HG02798 (cell line): ENCODE measurements at regions not wholly inside any gene's neighbourhood (a gene's known extent, or its start where the extent isn't known, plus 50 kb on each side); places are given as distances from the start of the nearest gene placed in this dataset.

Source experiments
- ATAC-seq: cut with Tn5 transposase; IDR thresholded peaks from one replicate; pipeline ENCODE4 v1.9.1; 2021; ENCODE audit warnings: mild to moderate bottlenecking; ENCODE audit not compliant: unreplicated experiment, poor library complexity

DNA sequence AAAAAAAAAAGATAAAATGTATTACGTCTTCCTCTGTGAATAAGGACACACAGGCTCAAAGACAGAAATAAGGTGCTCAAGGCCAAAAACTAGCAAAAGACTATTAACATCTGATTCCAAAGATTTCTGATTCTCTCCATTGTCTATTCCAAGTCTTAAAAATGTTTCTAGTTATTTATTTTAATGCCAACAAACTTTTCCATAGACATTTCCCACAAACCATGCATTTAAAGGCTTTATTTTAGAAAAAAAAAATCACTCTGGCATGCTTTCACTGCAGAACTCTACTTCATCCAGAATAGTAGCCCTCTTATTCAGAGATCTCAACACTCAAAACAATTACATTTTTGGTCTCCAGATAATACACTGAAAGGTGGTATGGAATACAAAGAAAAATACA is 545.0 kb upstream of the TENM3 start:
- no peak for ATAC-seq

DNA sequence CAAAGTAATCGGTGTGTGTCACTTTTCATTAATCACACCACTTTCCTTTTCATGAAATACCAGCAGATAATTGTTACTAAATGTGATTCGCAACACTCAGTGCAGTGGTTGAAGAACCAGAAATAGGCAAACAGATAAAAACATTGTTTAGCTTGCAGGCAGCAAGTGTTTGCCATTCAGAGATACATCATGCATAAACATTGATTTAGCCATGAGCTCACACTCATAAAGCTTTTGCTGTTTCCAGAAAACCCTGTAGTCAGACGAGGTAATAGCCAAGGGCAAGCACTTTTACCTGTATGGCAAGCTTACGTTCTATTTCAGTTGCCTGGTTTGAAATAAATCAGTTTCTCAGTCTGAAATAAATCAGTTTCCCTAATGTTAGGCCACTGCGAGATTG is 542.0 kb upstream of the TENM3 start:
- no peak for ATAC-seq

DNA sequence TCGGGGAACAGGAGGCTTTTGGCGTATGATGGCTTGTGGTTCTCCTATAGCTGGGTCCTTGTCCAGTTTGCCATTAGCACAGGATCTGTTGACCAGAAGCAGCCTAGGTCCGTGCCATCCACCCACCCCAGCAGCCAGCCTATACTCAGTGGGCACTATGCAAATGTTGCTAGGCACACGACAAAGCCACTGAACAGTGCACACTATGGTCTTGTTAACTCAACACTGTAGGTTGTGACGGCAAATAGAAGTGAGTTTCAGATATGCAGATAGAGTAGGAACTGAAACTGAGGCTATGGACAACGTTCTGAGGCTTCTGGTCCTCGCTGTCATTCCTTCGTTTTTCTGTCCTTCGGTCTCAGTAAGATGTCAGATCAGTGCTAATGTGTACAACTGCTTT is 541.3 kb upstream of the TENM3 start:
- no peak for ATAC-seq

DNA sequence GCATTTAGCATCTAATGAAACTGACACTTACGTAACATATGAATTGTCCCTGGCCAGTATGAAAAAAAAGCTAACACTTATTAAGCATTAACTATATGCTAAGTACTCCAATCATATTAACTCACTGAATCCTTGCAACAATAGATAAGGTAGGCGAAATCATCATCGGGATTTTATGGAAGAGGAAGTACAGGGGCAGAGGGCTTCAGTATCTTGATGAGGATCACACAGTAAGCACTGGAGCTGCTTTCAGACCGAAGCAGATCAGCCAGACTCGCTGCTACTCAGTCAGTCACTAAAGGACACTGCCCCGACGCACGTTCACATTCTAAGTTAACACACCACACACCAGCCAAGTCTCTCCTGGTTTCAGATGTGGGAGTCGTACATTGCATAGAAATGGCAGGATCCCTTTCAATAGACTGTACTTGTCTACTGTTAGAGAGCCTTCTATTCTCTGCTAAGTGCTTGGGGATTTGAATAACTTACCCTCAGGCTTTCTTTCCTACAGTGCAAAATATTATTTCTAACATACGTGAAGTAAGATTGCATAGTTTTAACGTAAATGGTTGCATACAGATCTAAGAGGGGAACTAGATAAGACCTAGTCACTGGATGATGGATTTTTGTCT is 540.2 kb upstream of the TENM3 start:
- no peak for ATAC-seq

DNA sequence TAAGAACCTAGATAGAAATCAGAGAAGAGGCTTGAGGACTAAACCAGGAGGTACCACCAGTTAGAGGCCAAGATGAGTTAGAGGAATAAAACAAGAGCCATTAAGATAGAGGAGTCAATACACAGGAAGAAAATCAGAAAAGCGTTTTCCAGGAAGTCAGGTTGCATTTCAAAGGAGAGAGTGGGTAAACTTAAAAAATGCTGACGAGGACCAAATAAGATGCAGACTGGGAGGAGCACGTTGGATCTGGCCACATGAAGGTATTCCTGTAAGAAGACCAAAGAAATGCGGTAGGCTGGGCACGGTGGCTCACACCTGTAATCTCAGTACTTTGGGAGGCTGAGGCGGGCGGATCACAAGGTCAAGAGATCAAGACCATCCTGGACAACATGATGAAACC is 533.1 kb upstream of the TENM3 start:
- no peak for ATAC-seq

DNA sequence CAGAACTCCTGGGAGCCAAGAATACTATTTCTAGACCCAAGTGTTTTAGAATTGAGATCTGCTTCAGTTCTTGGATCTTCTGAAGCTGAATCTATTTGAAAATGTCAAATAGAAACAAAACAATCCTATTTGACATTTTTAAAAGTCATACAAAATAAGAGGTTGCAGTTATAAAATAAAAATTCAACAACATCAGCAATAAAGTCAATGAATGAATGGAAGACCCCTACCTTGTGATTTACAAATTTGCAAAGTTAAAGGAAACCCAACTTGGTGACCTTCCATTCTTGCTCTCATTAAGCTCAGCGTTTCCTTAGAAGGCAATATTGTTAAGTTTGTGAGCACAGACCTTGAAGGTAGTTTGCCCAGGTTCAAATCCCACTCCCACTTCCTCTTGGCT is 531.8 kb upstream of the TENM3 start:
- no peak for ATAC-seq

DNA sequence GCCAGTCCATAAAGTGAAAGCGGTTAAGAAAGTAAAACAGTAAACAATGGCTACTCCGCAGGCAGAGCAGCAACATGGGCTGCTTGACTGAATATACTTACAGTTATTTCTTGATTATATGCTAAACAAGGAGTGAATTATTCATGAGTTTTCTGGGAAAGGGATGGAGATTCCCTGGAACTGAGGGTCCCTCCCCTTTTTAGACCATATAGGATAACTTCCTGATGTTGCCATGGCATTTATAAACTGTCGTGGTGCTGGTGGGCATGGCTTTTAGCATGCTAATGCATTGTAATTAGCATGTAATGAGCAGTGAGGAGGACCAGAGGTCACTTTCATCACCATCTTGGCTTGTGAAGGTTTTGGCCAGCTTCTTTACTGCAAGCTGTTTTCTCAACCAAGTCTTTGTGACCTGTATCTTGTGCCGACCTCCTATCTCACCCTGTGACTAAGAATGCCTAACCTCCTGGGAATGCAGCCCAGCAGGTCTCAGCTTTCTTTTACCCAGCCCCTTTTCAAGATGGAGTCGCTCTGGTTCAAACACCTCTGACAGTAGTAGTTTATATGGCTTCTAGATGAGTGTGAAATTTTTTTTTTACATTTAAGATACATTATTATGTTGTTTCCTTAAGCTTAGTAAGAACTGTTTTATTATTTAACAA is 514.8 kb upstream of the TENM3 start:
- no peak for ATAC-seq

DNA sequence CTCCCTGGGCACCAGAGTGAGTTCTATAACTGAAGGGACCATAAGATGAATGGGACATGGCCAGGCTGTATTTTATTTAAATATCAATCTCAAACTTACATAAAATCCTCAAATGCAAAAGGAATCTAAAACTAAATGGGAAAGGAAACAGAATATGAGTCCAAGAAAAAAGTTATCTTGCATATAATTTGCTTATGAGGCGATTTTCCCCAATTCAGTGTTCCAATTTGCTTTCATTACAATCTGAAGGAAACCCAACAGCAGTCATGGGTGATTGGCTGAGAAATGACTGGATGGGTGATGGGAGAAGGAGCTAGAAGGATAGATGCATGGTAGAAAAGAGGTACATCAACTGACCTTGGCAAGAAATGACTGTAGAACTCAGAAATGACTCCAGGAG is 511.3 kb upstream of the TENM3 start:
- ATAC-seq: no peak

DNA sequence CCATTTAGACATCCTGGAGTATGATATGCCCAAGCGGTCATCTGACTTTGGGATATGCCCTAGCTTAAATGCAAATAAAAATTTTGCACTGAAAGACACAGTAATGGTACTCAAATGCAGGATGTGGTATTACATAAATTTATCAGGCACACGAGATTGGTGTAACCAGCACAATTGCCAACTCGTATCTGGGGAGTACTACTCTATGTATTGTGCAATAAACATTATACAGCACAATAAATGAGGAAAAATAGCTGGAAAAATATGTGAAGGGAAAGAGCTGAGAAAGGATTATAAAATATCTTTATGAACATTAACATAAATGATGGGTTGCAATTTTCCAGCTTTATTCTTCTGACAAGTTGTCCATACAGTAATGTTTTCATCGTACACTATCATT is 505.5 kb upstream of the TENM3 start:
- no peak for ATAC-seq

DNA sequence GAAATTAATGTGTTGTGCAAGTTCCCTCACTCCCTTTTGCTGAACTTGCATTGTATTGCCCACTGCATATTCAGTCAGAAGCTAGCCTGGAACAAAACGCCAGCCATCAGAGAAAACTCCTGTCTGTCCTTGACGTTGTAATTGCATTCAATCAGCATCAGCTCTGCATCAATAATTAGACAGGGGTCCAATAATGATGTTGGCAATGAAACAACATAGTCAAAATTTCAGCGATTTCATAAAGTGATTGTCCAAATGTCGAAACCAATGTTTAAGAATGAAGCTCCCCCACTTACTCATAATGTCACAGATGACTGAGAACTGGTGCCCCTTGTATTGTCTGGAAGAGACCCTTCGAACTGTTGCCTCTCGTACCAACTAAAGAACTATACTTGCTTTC is 504.2 kb upstream of the TENM3 start:
- no peak for ATAC-seq

DNA sequence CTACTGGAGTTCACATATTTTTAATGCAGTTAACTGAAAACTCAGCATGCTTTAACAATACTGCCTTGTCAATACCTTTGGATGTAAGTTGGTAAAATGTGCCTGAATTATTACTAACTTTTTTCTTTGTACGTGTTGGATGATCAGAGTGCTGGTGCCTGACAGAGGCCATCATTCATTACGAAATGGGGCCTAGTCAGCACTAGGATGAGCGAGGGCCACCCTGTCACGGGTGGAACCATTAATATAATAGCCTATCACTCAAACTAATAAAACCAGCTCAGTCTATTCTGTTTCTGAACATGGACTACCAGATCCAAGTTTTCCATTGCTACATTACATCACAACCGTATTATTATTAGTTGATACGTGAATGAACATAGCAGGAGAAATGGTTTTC is 501.7 kb upstream of the TENM3 start:
- no peak for ATAC-seq

DNA sequence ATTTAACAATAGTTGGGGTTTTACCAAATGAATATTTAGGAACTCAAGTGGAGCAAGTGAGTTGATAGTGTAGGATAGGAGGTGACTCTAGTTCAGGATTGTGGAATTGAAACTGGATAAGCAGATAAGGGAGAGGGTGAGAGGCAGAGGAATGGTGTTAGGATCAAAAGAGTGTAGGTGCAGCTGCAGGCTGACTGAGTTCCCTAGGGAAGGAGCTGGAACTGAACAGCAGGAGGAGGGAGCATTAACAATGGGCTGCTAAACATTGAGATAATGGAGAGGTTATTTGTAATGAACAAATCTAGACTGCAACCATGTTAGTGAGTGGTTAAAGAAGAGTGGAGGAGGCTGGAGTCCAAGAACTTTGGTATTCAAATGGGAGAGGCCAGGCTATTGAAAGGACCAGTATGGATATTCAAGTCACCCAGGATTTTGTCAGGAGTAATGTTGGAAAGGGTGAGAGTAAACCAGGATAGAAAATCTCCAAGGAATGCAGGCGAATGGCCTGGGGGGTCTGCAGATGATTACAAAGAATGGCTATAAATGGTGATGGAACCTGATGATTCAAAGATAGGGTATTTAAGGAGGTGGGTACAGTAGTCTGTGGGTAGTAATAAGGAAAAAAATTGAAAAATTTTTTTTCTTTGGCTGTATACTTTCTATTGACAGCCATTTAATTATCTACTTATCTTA is 497.1 kb upstream of the TENM3 start:
- ATAC-seq: no peak

DNA sequence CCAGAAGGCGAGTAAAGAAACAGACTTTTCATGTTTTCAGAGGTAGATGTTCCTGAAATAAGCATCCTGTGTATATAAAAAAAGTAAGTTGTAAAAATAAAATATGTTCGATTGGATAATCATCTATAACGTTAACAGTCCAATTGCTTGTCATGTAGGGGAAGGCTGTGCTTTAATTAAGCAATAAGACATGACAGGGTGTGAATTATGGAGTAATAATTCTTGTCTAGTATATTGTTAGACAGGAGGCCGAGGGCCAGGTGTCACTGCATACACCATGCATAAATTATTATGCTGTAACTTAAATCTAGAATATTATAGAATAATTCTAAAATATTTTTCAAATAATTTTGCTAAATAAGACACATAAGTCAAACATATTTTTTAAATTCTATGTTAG is 494.6 kb upstream of the TENM3 start:
- ATAC-seq: no peak

DNA sequence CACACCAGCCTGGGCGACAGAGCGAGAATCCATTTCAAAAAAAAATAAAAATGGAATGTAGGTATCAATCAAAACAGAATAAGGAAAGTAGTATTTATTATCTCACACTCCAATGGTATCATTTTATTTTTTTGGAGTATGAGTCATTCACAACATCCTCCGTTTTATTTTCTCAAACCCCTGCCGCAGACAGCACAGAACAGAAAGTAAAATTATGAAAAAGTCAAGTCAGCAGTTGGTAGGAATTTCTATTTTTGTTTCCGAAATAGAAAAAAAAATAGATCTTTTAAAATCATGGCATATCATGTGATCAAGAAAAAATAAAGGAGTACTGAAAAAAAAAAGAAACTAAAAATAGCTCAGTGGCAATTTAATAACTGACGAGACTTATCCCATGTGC is 490.7 kb upstream of the TENM3 start:
- no peak for ATAC-seq

DNA sequence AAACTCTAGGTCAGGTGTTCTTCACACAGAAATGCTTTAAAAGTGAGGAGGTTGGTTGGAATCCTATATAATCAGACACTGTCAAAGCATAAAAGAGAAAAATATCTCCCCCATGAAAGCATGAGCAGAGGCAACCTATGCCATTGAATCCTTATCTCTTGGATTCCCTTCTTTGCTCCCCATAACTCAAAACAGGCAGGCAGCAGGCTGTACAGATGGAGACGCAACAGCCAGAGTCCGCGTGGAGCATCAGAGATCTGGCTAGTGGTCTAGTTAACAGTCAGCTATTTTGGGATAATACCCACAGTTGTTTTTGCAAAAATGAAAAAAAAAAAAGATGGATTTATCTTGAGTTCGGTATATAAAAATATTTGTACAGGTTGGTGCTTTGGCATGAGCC is 490.0 kb upstream of the TENM3 start:
- no peak for ATAC-seq

DNA sequence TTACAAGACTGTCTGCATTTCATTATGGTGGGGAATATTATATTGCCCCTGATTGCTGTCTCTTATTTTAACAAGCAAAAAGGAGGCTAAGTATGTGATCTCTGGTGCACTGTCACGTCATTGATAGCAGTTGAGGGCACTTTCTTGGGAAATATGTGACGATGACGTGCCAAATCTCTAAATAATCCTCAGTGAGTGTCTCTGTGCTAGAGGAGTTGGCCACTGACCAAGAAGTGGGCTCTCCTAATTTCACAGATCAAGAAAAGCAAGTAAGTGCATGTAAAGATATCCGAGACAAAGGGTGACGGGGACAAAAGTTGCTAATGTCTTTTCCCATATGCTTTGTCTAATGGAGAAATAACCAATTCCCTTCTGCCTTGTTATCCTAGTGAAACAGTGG is 487.4 kb upstream of the TENM3 start:
- ATAC-seq: no peak

DNA sequence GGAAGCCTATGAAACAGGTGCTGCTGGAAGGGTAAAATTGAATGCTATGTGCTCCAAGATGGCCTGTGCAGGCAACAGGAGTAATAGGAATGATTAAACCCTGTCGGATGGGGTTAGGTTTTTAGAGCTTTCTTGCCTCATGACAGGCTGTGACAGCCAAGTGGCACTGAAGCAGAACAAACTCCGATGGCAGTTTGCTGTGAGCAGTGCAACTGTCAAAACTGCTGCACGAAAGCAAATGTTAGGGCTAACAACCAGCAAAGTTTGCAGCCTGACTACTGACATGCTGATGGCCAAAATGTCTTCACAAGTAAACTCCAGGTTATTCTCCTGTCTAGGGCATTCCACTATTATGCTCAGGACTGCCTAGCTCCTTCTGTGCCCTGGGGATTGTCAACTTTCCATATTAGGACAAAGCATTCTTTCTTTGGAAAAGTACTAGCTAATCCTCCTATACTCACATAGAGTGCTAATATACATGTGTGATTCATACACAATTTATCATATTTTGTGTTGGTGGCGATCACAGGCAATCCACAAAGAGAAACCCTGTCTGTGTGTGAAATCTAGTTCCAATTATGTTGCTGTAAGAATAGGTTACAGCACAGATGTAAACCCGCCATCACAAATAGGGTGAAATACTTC is 486.6 kb upstream of the TENM3 start:
- no peak for ATAC-seq

DNA sequence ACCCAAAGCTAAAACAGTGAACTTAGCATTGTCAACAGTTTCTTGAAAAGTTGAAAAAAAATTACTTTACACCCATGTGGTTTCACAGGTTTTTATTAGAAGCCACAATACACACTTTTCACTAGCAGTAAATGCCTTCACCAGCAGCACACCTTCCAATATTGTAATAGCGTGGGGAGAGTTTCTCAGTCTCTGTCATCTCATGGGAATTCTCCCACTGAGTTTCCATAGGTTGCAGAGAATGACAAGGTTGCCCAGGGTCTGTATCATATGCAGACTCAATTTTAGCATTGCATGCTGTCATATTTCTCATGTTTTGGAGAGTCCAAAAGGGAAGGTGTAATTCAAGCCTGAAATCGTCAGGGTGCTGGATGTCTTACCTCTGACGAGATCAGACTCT is 486.1 kb upstream of the TENM3 start:
- no peak for ATAC-seq

DNA sequence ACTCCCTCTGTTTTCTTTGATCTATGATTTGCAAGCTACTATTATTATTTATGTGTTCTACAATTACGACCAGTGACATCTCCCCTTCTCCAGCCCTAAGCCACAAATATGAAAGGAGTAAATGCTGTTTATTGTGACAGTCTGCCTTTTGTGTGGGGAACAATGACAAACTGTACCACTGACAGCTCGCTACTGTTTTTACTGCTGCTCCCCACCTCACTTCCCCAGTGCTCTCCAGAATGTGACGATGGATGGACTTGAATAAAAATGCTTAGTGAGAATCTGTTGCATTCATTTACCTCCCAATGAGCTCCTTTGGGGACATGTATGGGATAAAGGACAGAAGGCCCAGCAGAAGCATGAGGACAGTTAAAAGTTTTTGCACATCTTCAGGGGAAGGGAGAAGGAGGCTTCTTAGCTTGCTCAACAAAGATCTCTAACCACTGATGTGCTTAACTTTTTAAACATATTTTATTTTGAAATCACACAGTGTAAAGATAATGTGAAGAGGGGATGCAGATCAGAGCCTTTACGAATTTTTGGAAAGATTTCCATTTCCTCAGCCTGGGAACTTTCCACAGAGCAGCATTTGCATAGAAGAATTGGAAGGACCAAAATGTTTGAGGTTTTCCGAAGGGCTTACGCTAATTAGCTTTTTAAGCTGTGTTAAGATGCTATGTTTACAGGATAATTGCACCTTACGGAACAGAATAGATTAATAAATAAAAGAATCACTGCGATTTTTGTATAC is 485.1 kb upstream of the TENM3 start:
- ATAC-seq: no peak

DNA sequence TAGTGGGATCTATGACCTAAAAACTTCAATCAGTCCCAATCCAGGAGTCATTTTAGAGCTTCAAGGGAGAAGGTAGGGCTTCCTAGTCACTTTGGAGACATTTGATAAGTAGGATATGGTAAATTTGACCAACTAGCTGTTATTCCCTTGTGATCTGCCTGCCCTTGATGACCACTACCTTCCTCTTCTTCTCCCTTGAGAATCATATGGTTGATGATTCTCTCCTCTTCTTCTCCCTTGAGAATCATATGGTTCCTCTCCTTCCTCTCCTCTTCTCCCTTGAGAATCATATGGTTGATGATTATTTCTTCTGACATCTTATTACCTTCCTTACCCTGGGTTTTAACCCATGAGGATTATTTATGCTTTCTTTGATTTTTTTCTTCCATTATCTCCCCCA is 482.6 kb upstream of the TENM3 start:
- no peak for ATAC-seq

DNA sequence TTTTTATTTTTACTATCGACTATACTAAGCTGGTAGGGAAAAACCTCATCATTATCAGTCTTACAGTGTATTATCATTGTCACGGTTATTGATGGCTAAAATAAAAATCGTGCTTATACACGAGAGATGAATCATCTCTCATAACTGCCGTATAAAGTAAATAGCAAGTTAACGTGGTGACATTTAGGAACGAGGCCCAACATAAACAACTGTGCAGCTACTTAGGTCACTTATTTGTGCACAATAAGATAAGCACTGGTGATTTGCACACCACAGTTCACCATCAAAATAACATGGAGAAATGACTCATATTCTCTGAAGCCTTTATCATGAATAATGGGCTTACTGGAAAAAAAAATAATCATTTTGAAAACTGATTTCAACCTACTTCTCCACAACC is 482.0 kb upstream of the TENM3 start:
- ATAC-seq: no peak
